Caki2 (cell line): ENCODE measurements at regions not wholly inside any gene's neighbourhood (a gene's known extent, or its start where the extent isn't known, plus 50 kb on each side); places are given as distances from the start of the nearest gene placed in this dataset.

Experiments
- DNase-seq: peaks from one replicate; pipeline ENCODE4 v3.0.0-alpha.2; 2015; ENCODE audit warnings: low read depth
- in situ Hi-C: cut with HindIII; loops from 2 replicates; pipeline ENCODE4 v1.10.0; 2016; ENCODE audit warnings: low sequenced_read_pairs, low pct_unique_long_range_greater_than_20kb, mixed read lengths

GRCh38 chr13:111610081-111610480 lies 289.6 kb downstream of the TEX29 start:
- no peak for DNase-seq
- in situ Hi-C loops = no loop called here

DNA sequence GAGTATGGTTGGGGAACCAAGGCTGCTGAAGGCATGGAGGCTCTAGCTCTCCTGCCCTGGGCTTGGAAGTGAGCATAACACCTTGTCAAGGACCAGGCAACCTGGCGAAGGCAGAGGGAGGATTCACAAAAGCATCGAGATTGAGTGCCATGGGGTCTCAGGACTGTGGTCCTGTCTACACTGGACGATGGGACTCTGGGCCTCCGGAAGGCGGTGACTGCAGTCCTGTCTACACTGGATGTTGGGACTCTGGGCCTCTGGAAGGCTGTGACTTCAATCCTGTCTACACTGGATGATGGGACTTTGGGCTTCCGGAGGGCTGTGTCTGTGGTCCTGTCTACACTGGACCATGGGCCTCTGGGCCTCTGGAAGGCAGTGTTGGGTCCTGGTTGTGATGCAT lies 290.4 kb downstream of the TEX29 start:
- in situ Hi-C loops = no loop called here
- no peak for DNase-seq

DNA sequence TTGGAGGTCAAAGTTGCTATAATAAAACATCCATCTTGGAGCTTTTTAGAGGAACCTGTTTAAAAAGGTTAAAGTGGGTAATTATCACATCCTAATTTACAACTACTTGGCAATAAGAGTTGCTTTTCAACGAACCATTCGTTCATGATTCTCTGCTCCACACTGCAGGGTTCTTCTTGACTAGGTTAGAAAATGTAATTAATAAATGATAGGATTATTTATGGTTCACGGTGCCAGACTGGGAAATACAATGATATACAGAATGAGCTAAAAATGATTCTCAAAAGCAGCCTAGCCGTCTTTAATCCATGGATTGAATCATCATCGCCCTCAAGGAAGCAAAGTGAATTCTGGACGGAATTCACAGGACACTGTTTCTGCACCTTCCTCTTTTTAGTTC lies 291.2 kb downstream of the TEX29 start:
- in situ Hi-C loops = no loop called here
- no peak for DNase-seq

GRCh38 chr13:111612886-111613285 lies 292.4 kb downstream of the TEX29 start:
- in situ Hi-C loops = no loop called here
- no peak for DNase-seq

GRCh38 chr13:111614009-111614408 lies 293.6 kb downstream of the TEX29 start:
- in situ Hi-C loops = no loop called here
- DNase-seq = no peak

GRCh38 chr13:111614613-111615012 lies 294.2 kb downstream of the TEX29 start:
- in situ Hi-C loops = no loop called here
- DNase-seq = no peak

DNA sequence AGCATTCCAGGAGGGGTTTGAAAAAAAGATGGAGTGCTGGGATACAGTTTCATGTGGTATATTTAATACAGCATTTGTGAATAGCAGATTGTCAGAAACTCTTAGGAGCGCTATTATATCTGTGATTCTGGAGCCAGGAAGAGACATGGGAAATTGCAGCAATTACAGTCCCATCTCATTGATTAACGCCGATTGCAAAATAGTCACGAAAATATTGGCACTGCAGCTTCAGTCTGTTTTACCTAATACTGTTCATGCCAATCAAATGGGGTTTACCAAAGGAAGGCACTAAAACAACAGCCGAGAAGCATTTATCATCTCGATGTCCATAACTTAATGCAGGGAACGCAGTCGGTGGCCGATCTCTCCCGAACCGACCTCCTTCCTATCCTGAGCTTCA lies 295.8 kb downstream of the TEX29 start:
- no peak for DNase-seq
- in situ Hi-C loops = no loop called here

DNA sequence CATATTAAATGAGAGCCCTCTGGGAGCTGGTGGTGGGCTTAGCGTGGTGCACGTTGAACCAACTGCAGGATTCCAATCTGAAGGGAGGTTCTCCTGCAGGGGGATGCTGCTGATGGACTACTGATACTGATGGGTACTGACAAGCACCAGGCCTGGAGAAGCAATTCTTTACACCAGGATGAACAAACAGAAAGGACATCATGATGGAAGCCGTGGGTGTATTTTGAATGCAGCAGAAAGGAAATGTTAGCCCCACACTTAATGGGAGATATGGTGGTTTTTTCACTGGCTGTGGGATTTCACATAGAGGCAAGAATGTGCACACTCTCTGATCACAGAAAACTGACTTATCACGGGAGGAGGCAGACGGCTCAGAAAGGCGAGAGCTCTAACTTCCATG lies 299.7 kb downstream of the TEX29 start:
- in situ Hi-C loops = no loop called here
- no peak for DNase-seq

- DNase-seq = no peak
- in situ Hi-C loops = no loop called here
Measured at GRCh38 chr13:111620586-111620985, 300.1 kb downstream of the TEX29 start.

- in situ Hi-C loops = no loop called here
- no peak for DNase-seq
Measured at GRCh38 chr13:111621164-111621563, 300.7 kb downstream of the TEX29 start.

- in situ Hi-C loops = no loop called here
Measured at GRCh38 chr13:111622051-111622531, 301.6 kb downstream of the TEX29 start.

DNA sequence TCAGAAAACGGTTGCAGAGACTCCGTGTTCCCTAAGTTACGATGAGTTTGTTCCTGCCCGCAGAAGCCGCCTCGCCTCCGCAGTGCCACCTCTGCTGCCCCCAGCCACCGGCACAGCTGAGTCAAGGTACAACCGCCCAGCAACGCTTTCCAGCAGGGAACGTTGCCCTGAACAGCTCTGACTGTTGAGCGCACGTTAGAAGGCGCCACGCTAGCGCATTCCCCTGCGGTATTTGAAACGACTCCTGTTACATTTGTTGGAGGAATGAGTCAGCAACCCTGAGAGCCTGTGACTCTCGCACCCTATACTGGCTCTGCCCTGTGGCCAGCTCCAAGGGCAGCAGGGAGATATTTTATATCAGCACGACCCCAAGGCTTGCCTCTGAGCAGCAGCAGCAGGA lies 302.8 kb downstream of the TEX29 start:
- in situ Hi-C loops = no loop called here
- DNase-seq = no peak

More at GRCh38 chr13:111622051-111622531, 301.6 kb downstream of the TEX29 start:
- no peak for DNase-seq

DNA sequence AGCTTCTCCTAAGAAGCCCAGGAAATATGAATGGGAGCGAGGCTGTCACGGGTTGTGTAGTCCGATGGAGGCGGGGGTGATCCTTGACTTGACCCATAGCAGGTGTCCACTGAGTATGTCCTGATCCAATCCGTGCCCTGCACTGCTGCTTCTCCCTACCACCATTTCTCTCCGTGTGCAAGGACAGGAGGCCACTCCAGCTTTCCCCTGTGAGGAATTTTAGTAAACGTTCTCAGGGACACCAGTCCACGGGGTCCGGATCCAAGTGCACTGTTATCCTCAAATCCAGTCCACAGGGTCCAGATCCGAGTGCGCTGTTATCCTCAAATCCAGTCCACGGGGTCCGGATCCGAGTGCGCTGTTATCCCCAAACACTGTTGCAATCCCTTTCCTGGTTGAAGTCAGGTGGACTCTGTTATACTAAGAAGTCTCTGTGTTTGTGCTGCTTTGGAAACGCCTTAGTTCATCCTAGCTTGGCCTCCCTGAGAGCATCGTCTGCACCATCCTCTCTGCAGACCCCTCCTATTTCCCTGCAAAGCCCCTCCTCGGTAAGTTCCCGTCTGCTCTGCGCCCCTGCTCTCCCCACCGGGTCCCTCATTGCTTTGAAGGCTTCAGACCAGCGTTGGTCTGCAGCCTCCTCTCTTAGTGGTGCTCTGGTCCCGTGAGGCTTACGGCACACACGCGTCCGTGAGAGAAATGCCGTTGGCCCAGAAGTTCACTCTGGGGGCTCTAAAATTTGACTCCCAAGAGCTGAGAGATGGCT lies 303.5 kb downstream of the TEX29 start:
- DNase-seq = no peak
- in situ Hi-C loops = no loop called here

GRCh38 chr13:111625526-111626315 lies 305.3 kb downstream of the TEX29 start:
- in situ Hi-C loops = no loop called here
- no peak for DNase-seq

GRCh38 chr13:111626371-111627305 lies 306.2 kb downstream of the TEX29 start:
- DNase-seq = no peak
- in situ Hi-C loops = no loop called here

- in situ Hi-C loops = no loop called here
- no peak for DNase-seq
Measured at GRCh38 chr13:111627596-111627995, 307.2 kb downstream of the TEX29 start.

DNA sequence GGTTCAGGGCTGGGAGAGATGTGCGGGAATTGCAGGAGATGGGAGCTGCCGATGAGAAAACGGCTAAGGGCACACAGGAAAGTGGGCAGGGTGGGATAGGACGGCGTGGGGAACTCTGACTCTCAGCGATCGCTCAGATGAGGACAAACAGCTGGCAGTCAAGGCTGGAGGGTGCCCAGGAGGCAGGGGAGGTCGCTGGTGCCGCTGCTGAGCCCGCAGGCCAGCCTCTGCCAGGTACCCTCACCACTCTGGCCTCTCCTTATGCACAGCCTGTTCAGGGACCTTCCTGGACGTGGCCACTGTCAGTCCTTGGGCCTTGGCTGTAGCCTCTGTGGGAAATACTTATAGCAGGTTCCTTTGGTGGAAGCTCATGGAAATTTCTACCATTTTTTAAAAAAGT lies 308.6 kb downstream of the TEX29 start:
- in situ Hi-C loops = no loop called here
- no peak for DNase-seq

- in situ Hi-C loops = no loop called here
Measured at GRCh38 chr13:111629457-111629856, 309.0 kb downstream of the TEX29 start.

DNA sequence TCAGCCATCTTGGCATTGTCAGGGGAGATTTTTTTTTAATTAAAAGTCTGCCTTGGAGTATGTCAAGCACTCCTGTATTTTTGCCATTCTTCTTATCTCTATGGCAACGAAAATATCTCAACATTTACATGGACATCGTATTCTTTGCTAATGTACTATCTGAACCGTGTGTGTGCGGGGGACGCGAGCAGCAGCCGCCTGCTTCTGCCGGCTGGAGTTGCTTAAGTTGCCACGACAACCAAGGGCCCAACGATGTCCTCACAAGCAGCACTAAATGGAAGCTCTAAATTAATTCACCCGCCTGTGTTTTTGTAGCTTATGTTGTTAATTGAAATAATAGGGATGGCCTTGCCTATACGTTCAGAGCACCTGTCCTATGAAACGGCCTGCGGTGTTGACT lies 309.5 kb downstream of the TEX29 start:
- in situ Hi-C loops = no loop called here

More at GRCh38 chr13:111629457-111629856, 309.0 kb downstream of the TEX29 start:
- DNase-seq = no peak

More for the DNA sequence above, 309.5 kb downstream of the TEX29 start:
- DNase-seq = no peak
